ENCODE measurements at regions not wholly inside any gene's neighbourhood (a gene's known extent, or its start where the extent isn't known, plus 50 kb on each side); places are given as distances from the start of the nearest gene placed in this dataset.

- TF ChIP-seq, protein P1, sequence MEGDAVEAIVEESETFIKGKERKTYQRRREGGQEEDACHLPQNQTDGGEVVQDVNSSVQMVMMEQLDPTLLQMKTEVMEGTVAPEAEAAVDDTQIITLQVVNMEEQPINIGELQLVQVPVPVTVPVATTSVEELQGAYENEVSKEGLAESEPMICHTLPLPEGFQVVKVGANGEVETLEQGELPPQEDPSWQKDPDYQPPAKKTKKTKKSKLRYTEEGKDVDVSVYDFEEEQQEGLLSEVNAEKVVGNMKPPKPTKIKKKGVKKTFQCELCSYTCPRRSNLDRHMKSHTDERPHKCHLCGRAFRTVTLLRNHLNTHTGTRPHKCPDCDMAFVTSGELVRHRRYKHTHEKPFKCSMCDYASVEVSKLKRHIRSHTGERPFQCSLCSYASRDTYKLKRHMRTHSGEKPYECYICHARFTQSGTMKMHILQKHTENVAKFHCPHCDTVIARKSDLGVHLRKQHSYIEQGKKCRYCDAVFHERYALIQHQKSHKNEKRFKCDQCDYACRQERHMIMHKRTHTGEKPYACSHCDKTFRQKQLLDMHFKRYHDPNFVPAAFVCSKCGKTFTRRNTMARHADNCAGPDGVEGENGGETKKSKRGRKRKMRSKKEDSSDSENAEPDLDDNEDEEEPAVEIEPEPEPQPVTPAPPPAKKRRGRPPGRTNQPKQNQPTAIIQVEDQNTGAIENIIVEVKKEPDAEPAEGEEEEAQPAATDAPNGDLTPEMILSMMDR (IDR thresholded peaks at IDR 0.05) = no peak
- TF ChIP-seq POLR2A (IDR thresholded peaks at IDR 0.05) = no peak
Measured at GRCh38 chr13:66099825-66100224, 1130.3 kb downstream of the PCDH9 start.

All from suprapubic skin (tissue), 3 donors.